ENCODE measurements at regions not wholly inside any gene's neighbourhood (a gene's known extent, or its start where the extent isn't known, plus 50 kb on each side); places are given as distances from the start of the nearest gene placed in this dataset.
"Not testable (repeated sequence)": the region's sequence is repeated elsewhere in the genome, so short reads cannot be mapped to it uniquely, and the experiment has no call there.

DNA sequence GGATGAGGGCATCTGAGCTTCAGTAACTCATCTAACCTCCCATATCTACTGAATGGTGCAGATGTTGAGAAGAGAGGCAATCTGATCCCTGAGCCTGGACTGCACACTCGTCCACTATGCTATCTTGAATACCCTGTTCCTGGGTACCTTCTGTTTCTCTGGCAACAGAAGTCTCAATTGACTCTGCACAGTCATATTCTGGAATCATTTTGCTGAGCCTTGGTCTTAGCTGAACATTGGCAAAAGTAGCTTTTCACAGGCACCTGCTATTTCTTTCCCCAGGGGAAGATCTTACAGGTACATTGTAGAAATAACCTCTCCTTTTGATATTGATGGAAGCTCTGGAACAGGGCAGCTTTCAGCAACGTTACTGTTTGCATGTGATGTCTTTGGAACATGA is 161.5 kb upstream of the GPR101 start:
- no peak for DNase-seq

DNA sequence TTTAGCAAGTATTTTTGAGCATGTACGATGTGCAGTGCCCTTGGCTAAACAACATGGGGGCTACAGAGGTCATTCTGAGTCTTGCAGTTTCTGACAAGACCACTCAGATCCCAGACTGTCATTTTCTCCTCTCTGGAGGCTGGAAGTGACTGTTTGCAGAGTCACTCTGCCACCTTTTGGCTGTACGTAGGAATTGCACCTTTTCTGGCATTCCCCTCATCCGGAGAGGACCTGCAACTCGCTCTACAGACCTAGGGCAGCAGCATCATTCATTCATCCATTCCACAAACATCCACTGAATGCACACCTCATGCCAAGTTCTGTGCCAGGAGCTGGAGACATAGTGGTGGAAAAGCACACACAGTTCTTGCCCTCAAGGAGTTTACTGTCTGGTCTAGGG is 160.4 kb upstream of the GPR101 start:
- DNase-seq = peak; percentile 2

DNA sequence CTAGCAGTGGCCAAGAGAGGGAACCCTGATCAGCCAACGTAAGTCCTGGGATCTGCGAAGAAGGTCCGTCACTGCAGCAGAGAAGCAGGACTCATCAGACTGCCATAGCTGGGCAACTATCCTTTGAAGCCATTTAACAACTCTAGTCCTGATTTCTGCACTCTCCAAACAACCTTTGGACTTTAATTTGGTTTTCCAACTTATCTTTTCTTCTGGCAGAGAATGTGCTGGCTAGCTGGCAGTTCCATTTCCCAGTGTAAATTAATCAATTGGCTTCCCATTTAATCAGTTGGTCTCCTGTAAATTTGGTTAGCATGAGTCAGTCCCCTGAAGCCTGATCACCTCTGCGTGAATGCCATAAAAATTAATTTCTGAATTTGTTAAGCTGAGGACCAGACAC is 153.7 kb upstream of the GPR101 start:
- DNase-seq = no peak

DNA sequence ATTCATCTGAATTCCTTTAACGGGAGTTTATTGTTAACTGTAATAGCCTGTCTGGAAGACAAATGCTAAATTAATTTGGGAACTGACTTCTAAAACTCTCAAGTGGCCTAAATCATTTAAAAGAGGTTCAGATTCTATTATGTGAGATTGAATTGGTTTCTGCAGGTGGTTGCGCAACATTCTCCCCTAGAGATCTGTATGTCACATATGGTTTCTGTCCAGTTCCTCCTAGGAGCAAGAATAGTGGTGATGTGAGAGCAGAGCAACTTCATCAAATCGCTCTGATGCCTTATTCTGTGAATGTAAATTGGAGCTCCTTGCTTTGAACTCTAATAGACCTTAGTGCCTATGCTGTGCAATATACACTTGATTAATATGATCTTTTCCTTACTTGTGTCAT is 144.6 kb upstream of the GPR101 start:
- no peak for DNase-seq

DNA sequence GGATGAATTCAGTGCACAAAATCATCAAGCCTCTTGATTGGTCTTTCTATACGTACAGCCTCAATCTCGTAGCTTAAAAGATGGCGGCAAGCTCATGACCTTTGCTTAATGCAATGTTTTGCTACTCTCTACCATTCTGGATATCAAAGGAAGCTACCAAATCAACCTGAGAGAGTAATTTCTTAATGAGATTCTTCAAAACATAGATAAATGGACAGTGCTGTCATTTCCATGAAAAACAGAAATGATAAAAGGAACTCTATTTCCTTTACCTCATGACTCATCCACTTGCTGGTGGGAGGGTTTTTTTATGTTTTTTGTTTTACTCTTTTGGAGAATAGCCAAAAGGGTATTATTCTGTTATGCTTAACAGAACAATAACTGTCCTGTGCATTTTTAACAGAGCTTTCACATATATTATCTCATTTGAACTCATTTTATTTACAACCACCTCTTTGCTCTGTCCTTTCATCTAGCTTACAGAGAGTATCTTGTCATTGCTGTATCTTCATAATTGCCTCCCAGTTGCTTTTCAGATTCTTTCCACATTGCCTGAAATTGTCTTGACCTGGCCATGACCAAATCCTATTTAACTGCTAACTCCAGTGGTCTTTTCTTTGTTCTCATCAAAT is 138.6 kb upstream of the GPR101 start:
- DNase-seq = no peak

DNA sequence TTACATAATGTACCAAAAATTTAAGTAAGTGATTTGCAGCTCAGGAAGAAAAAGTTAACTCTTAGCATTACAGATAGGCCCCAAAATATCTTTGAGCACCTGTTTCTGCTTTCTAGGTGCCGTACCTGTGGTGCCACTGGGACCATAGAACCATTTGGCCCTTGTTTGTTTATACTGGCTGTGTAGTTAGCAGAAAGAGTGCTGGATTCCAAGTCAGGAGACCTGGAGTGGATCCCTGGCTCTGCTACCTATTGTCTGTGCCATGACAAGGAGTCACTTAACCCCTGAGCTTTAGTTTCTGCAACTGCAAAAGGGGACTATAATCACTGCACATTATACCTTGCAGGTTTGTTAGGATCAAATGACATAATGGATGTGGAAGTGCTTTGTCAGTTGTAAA is 137.8 kb upstream of the GPR101 start:
- DNase-seq = no peak

DNA sequence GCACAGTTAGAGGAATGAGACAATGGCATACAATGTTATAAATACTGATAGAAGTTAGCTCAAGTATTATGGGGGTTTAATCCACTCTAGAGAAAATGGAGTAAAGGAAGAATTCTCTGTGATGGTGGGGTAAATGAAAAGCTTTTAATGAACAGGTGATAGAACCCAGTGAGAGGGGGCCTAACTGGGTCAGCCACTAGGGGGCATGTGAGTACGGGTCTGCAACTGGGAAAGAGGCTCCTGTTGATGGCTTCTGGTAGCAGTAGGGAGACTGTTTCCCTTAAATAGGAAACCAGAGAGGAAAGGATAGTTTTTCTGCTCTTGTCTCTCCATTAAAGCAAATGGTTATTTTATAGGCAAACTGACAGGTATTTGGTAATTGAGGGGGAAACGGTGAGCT is 132.8 kb upstream of the GPR101 start:
- DNase-seq = no peak

DNA sequence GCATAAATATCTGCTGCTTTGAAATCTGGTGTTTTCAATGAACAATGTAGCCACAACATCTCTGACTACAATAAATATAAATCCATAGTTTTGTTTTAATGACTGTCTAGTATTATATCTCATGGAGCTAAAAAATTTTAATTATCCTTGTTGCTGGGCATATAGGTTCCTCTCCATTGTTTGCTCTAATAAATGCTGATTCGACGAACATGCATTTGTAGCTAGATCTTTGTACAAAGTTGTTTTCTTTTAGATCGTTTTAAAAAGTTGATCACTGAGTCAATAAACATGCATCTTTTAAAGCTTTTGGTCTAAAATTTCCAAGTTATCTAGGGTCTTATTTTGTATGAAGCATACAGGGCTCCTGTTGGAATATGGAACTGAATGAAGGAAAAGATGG is 130.5 kb upstream of the GPR101 start:
- no peak for DNase-seq

DNA sequence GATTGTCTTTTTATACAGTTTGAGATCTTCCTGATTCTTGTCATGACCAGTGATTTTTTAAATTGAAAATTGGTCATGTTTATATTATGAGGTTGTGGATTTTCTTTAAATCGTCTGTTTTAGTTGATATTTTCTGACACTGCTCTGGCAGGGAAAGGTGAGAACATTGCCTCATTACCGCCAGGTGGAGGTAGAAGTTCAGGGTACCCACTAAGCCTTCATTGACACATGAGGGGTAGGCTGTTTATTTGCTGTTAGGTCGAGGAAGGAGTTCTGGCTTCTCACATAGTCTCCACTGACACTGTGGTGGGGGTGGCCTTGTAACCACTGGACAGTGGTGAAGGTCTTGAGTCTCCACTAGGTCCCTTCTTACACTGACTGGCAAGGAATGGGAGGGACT is 117.6 kb upstream of the GPR101 start:
- no peak for DNase-seq

DNA sequence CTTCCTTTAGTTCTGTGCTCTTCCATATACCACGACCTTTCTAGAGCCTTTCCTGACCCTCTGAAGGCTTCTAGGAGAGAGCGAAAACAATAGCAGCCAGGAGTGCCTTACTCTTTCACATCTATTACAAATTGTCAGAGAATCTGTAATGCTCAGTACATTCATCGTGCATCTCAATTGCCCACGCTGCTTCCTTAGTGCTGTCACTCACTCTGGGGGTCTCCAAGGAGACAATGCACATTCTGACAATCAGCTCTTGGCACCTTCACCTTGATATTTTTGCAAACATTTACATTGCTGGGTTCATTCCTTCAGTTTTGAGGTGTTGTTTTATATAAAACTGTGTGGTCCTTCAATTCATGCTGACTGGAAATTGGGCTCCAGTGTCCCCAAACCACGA is 110.1 kb upstream of the GPR101 start:
- no peak for DNase-seq

DNA sequence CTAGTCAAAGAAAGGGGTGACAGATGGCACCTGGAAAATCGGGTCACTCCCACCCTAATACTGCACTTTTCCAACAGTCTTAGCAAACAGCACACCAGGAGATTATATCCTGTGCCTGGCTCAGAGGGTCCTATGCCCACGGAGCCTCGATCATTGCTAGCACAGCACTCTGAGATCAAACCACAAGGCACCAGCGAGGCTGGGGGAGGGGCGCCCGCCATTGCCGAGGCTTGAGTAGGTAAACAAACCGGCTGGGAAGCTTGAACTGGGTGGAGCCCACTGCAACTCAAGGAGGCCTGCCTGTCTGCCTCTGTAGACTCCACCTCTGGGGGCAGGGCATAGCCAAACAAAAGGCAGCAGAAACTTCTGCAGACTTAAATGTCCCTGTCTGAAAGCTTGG is 88.9 kb upstream of the GPR101 start:
- not testable (repeated sequence) for DNase-seq

DNA sequence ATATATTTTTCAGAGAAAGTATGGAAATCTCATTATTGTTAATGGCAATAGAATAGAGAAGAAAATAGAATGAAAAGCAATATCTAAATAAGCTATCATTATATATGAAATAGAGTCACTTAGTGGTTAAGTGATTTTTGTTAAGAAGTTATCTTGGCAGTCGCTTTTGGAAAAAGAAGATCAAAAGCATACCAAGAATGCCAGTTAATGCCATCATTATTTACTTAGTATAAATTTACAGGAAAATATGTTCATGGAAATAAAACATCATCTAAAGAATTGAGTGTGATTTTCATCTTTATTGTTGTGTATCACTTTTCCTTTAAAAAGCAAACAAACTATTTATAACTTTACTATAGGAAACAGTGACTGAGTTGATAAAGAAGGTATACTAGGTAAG is 85.3 kb upstream of the GPR101 start:
- no peak for DNase-seq

DNA sequence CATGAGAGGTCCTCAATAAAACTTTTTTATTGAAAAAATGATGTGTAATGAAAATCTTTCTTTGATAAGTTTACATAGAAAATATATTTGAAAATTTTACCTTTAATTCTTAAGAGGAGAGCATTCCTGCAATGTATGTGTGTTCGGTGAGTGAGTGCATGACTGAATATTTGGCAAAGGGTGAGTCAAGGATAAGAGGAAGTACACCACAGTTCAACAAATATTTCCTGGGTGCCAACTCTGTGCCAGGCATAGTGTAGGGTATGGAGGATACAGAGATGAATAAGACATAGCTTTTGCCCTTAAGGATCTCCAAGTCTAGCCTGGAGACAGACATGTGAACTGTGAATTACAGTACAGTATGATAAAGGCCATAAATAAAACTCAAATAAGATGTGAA is 84.7 kb upstream of the GPR101 start:
- DNase-seq = no peak

DNA sequence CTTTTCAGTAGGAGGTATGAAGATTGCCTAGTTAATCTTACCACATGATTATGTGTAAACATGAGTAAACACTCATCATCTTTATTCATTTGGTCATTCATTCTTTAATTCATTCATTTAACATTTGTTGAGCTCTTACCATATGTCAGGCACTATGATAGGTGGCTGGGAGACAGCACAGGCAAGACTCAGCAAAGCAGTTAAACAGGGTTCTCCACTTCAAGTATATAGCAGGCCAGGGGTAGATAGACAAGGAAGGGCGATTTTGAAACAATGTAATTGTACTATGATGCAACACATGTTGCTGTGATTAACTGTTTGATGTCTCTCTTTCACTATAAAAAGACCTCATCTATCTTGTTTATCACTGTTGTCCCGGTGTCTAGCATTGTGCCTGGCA is 84.3 kb upstream of the GPR101 start:
- DNase-seq = no peak

DNA sequence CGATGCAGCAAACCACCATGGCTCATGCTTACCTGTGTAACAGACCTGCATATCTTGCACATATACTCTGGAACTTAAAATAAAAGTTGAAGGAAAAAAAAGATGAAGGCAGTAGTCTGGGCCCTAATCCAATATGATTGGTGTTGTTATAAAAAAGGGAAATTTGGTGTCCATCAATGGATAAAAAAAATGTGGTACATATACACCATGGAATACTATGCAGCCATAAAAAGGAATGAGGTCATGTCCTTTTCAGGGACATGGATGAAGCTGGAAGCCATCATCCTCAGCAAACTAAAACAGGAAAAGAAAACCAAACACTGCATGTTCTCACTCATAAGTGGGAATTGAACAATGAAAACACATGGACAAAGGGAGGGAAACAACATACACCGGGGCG is 74.1 kb upstream of the GPR101 start:
- not testable (repeated sequence) for DNase-seq

DNA sequence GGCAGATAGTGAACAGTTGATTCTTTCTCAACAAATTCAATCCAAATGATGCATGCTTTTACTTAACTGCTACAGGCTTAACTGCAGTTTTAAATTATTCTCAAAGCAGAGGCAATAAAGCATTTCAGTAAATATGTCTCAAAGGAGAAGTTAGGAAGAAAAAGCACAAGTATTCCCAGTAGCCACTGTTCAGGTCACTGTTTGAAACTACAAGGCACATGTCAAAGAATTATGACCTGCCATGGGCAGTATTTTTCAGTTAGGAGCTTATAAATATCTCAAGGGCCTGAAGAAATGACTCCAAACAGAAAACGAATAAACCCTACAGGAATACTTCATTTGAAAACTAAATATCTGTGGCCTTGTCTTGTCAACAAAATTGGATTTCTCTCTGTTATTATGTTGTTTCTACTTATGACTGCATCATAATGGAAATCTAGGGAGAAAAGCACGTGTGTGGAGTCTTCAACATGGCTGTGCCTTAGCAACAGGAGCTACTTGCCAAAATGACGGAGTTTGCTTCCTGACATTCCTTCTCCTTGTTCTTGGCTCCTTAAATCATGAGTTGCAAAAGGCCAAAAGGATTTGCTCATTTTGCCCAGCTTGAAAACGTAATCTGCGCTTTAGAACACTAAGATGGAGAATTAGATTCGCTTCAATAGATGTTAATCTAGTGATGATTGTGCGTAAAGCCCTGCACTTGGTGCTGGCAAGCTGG is 67.6 kb upstream of the GPR101 start:
- no peak for DNase-seq

Measured in stimulated activated CD4-positive, alpha-beta T cell treated with anti-CD3 and anti-CD28 coated beads, Interleukin-12 subunit alpha, Interleukin-12 subunit beta, amount 100 ng/mL, for 4 hours (primary cell).